BJ (cell line): ENCODE measurements at regions not wholly inside any gene's neighbourhood (a gene's known extent, or its start where the extent isn't known, plus 50 kb on each side); places are given as distances from the start of the nearest gene placed in this dataset.
"Not testable (repeated sequence)": the region's sequence is repeated elsewhere in the genome, so short reads cannot be mapped to it uniquely, and the experiment has no call there.

Experiments
- CTCF ChIA-PET: fragments of 350-600 bp; formaldehyde crosslinking; extraction: SDS; loops from one replicate; lab custom pipeline; 2021; ENCODE audit warnings: antibody characterized with exemption, inconsistent platforms; lab: Yijun Ruan, JAX
- POLR2A ChIA-PET: fragments of 300-600 bp; sonication (Branson Sonifier 250); formaldehyde crosslinking; extraction: SDS; loops from one replicate; lab custom pipeline; 2021; ENCODE audit warnings: antibody characterized with exemption; lab: Charles Lee
- DNase-seq: peaks from one replicate; pipeline ENCODE4 v3.0.0-alpha.2; 2011; ENCODE audit warnings: low read depth
- H3K27me3 ChIP-seq: 2 replicates; pipeline ENCODE4 v1.6.0; 2011; ENCODE audit warnings: low read length; ENCODE audit not compliant: control insufficient read depth, insufficient read depth
- H3K36me3 ChIP-seq: 2 replicates; pipeline ENCODE4 v1.5.1; 2011; ENCODE audit warnings: low read length; ENCODE audit not compliant: control insufficient read depth, insufficient read depth
- H3K4me3 ChIP-seq: 2 replicates; pipeline ENCODE4 v1.5.1; 2011; ENCODE audit warnings: low read depth, mild to moderate bottlenecking, control low read depth, low read length
- CTCF ChIP-seq: IDR thresholded peaks from 2 replicates; pipeline ENCODE4 v1.5.1; 2011; ENCODE audit warnings: low read depth, mild to moderate bottlenecking, control low read depth, inconsistent platforms, low read length, moderate library complexity; ENCODE audit not compliant: insufficient read depth

GRCh38 chr14:106380740-106381139 lies 854.4 kb downstream of the TMEM121 start:
- H3K27me3 ChIP-seq = no peaks in the 10 kb centered on the region
- no peak for DNase-seq
- ChIA-PET CTCF (no interaction called here), POLR2A (no interaction called here)
- TF ChIP-seq CTCF = no peak
- no peak overlapping the region for H3K4me3 ChIP-seq
- no peaks in the 10 kb centered on the region for H3K36me3 ChIP-seq

GRCh38 chr14:106389186-106389585 lies 862.8 kb downstream of the TMEM121 start:
- DNase-seq, POLR2A ChIA-PET, CTCF ChIA-PET, H3K27me3 ChIP-seq, H3K36me3 ChIP-seq, H3K4me3 ChIP-seq: not testable (repeated sequence)

- DNase-seq = no peak
- Histone ChIP-seq H3K36me3 (no peaks in the 10 kb centered on the region), H3K4me3 (no peak overlapping the region), H3K27me3 (no peaks in the 10 kb centered on the region)
- CTCF ChIA-PET = no interaction called here
- POLR2A ChIA-PET = no interaction called here
- no peak for TF ChIP-seq CTCF
These were observed 864.0 kb downstream of the TMEM121 start for GRCh38 chr14:106390401-106390800.

- Histone ChIP-seq H3K27me3 (no peaks in the 10 kb centered on the region), H3K4me3 (no peak overlapping the region), H3K36me3 (no peaks in the 10 kb centered on the region)
- no peak for TF ChIP-seq CTCF
- ChIA-PET POLR2A (no interaction called here), CTCF (no interaction called here)
- DNase-seq = no peak
These were observed 864.6 kb downstream of the TMEM121 start for GRCh38 chr14:106390947-106391346.

GRCh38 chr14:106393742-106394141 lies 867.4 kb downstream of the TMEM121 start:
- POLR2A ChIA-PET = no interaction called here
- no peak for DNase-seq
- CTCF ChIA-PET = no interaction called here
- TF ChIP-seq CTCF = no peak
- H3K27me3 ChIP-seq = no peaks in the 10 kb centered on the region
- H3K36me3 ChIP-seq = no peaks in the 10 kb centered on the region
- H3K4me3 ChIP-seq = no peak overlapping the region

- Histone ChIP-seq H3K27me3 (no peaks in the 10 kb centered on the region), H3K36me3 (no peaks in the 10 kb centered on the region), H3K4me3 (no peak overlapping the region)
- ChIA-PET CTCF (no interaction called here), POLR2A (no interaction called here)
- no peak for TF ChIP-seq CTCF
- DNase-seq = no peak
These were observed 869.2 kb downstream of the TMEM121 start for GRCh38 chr14:106395456-106396050.
